IMR-90 (cell line): ENCODE measurements at regions not wholly inside any gene's neighbourhood (a gene's known extent, or its start where the extent isn't known, plus 50 kb on each side); places are given as distances from the start of the nearest gene placed in this dataset.

Experiments
- ATAC-seq: fragments of 200-7000 bp; cut with Tn5 transposase; 2 replicates; pipeline ENCODE4 v1.9.1; 2020; ENCODE audit warnings: low read depth, mild to moderate bottlenecking, moderate library complexity
- BruUV-seq: library from RNA; stranded (reverse); fragments of 400-500 nt; replicated peaks from 2 replicates; lab custom pipeline; 2021; lab: Mats Ljungman, UMichigan
- CTCF ChIA-PET: fragments of 300-600 bp; formaldehyde crosslinking; extraction: SDS; loops from one replicate; lab custom pipeline; 2021; ENCODE audit warnings: antibody characterized with exemption; lab: Yijun Ruan, JAX
- POLR2A ChIA-PET: fragments of 300-600 bp; sonication (Branson Sonifier 250); formaldehyde crosslinking; loops from one replicate; lab custom pipeline; 2022; ENCODE audit warnings: antibody characterized with exemption; ENCODE audit not compliant: unreplicated experiment; lab: Charles Lee
- DNase-seq: peaks from one replicate; pipeline ENCODE4 v3.0.0; 2013
- H2AFZ ChIP-seq: replicated peaks from 2 replicates; pipeline ENCODE3; 2013; ENCODE audit warnings: low read length, mild to moderate bottlenecking; ENCODE audit not compliant: poor library complexity
- H2AK5ac ChIP-seq: 2 replicates; pipeline ENCODE4 v1.6.1; 2013; ENCODE audit warnings: low read depth, low read length, inconsistent platforms
- H2AK9ac ChIP-seq: replicated peaks from 2 replicates; pipeline ENCODE3; 2013; ENCODE audit warnings: mild to moderate bottlenecking, low read depth, low read length, moderate library complexity; ENCODE audit not compliant: poor library complexity
- H2BK120ac ChIP-seq: 2 replicates; pipeline ENCODE4 v1.6.1; 2013; ENCODE audit warnings: low read depth, low read length, inconsistent platforms
- H2BK15ac ChIP-seq: 3 replicates; pipeline ENCODE4 v1.6.1; 2013; ENCODE audit warnings: low read depth, low read length, inconsistent platforms
- H2BK20ac ChIP-seq: 2 replicates; pipeline ENCODE4 v1.6.1; 2013; ENCODE audit warnings: low read depth, mild to moderate bottlenecking, inconsistent platforms, low read length, moderate library complexity
- H2BK5ac ChIP-seq: 2 replicates; pipeline ENCODE4 v1.6.1; 2013; ENCODE audit warnings: mild to moderate bottlenecking, low read depth, low read length, inconsistent platforms; ENCODE audit not compliant: poor library complexity, severe bottlenecking
- H3K14ac ChIP-seq: replicated peaks from 2 replicates; pipeline ENCODE4 v1.6.1; 2013; ENCODE audit warnings: low read depth, low read length, inconsistent platforms
- H3K18ac ChIP-seq: 2 replicates; pipeline ENCODE4 v1.6.1; 2013; ENCODE audit warnings: low read depth, low read length, control low read depth
- H3K23ac ChIP-seq: 2 replicates; pipeline ENCODE4 v1.6.1; 2013; ENCODE audit warnings: low read depth, low read length, inconsistent platforms
- H3K27ac ChIP-seq: 2 replicates; pipeline ENCODE4 v1.5.1; 2013; ENCODE audit warnings: mild to moderate bottlenecking, control low read depth, low read length; ENCODE audit not compliant: insufficient read depth
- H3K27me3 ChIP-seq: 2 replicates; pipeline ENCODE4 v1.6.1; 2013; ENCODE audit warnings: low read length; ENCODE audit not compliant: control insufficient read depth, insufficient read depth
- H3K36me3 ChIP-seq: 2 replicates; pipeline ENCODE4 v1.6.1; 2013; ENCODE audit warnings: low read length, mixed read lengths; ENCODE audit not compliant: control insufficient read depth, insufficient read depth
- H3K4ac ChIP-seq: 2 replicates; pipeline ENCODE4 v1.6.1; 2013; ENCODE audit warnings: low read depth, low read length, inconsistent platforms
- H3K4me1 ChIP-seq: 2 replicates; pipeline ENCODE4 v1.6.1; 2013; ENCODE audit warnings: low read length, mixed read lengths; ENCODE audit not compliant: control insufficient read depth, insufficient read depth
- H3K4me2 ChIP-seq: 2 replicates; pipeline ENCODE4 v1.6.1; 2013; ENCODE audit warnings: low read depth, mild to moderate bottlenecking, control low read depth, low read length, moderate library complexity
- H3K4me3 ChIP-seq: 2 replicates; pipeline ENCODE4 v1.5.1; 2013; ENCODE audit warnings: low read depth, mild to moderate bottlenecking, control low read depth, low read length, moderate library complexity; ENCODE audit not compliant: insufficient read depth
- H3K56ac ChIP-seq: 2 replicates; pipeline ENCODE4 v1.6.1; 2013; ENCODE audit warnings: low read length, inconsistent platforms; ENCODE audit not compliant: insufficient read depth; ENCODE audit errors: extremely low read depth
- H3K79me1 ChIP-seq, 2 experiments: 2 replicates each; pipeline ENCODE4 v1.6.1; 2013; ENCODE audit warnings: low read length in 2 of 2, inconsistent platforms in 1 of 2, low read depth in 1 of 2
- H3K9ac ChIP-seq: 2 replicates; pipeline ENCODE4 v1.6.1; 2013; ENCODE audit warnings: low read depth, low read length, control low read depth
- H3K9me1 ChIP-seq: 2 replicates; pipeline ENCODE4 v1.6.1; 2013; ENCODE audit warnings: low read length, inconsistent platforms; ENCODE audit not compliant: insufficient read depth
- H3K9me3 ChIP-seq: 2 replicates; pipeline ENCODE4 v1.6.1; 2013; ENCODE audit warnings: low read length; ENCODE audit not compliant: control insufficient read depth, insufficient read depth
- H4K20me1 ChIP-seq: 2 replicates; pipeline ENCODE4 v1.6.1; 2013; ENCODE audit warnings: low read length, inconsistent platforms; ENCODE audit not compliant: insufficient read depth
- H4K5ac ChIP-seq: 2 replicates; pipeline ENCODE4 v1.6.1; 2013; ENCODE audit warnings: mild to moderate bottlenecking, low read depth, low read length, control low read depth
- H4K8ac ChIP-seq, 2 experiments: 2 replicates each; pipeline ENCODE4 v1.6.1; 2013; ENCODE audit warnings: low read depth in 2 of 2, low read length in 2 of 2, control low read depth in 1 of 2, inconsistent platforms in 1 of 2
- H4K91ac ChIP-seq: 2 replicates; pipeline ENCODE4 v1.6.1; 2013; ENCODE audit warnings: low read depth, low read length, inconsistent platforms; ENCODE audit not compliant: insufficient read depth
- CEBPB ChIP-seq: IDR thresholded peaks from 2 replicates; pipeline ENCODE4 v1.6.1; 2012; ENCODE audit warnings: low read depth, low read length, improper control_type of control experiment
- FOS ChIP-seq: fragments of 150-350 bp; IDR thresholded peaks from 2 replicates; pipeline ENCODE4 v1.6.1; 2016; ENCODE audit warnings: low read depth, low read length
- MAFK ChIP-seq: IDR thresholded peaks from 2 replicates; pipeline ENCODE4 v1.6.1; 2012; ENCODE audit warnings: low read depth, low read length, improper control_type of control experiment
- POLR2A ChIP-seq: IDR thresholded peaks from 2 replicates; pipeline ENCODE4 v1.6.1; 2012; ENCODE audit warnings: mild to moderate bottlenecking, low read depth, low read length
- RCOR1 ChIP-seq: IDR thresholded peaks from 2 replicates; pipeline ENCODE4 v1.6.1; 2012; ENCODE audit warnings: mild to moderate bottlenecking, low read length, improper control_type of control experiment; ENCODE audit not compliant: insufficient replicate concordance
- RFX5 ChIP-seq: IDR thresholded peaks from 2 replicates; pipeline ENCODE4 v1.8.0; 2012; ENCODE audit warnings: low read depth, mild to moderate bottlenecking, low read length, moderate library complexity
- SMC3 ChIP-seq: fragments of 150-350 bp; IDR thresholded peaks from 2 replicates; pipeline ENCODE4 v1.6.1; 2016; ENCODE audit warnings: low read depth, mild to moderate bottlenecking, antibody characterized with exemption, low read length, moderate library complexity
- WGBS, 2 experiments: methylation state at CpG; one replicate each; pipeline versions ENCODE4 v1.1.5 to v1.1.7; 2013; ENCODE audit warnings: missing lambda C conversion rate in 2 of 2; ENCODE audit not compliant: insufficient read length in 1 of 2; ENCODE audit errors: extremely low coverage in 2 of 2; 5-methylcytosine and 5-hydroxymethylcytosine counted together
- dilution Hi-C: fragments of 300-500 bp; cut with HindIII; formaldehyde crosslinking; loops from one replicate; pipeline ENCODE4 v1.14.3; 2018; ENCODE audit warnings: low sequenced_read_pairs; ENCODE audit not compliant: unreplicated experiment
- in situ Hi-C: fragments of 300-500 bp; cut with MboI; formaldehyde crosslinking; loops from 3 replicates; pipeline ENCODE4 v1.14.3; 2019; ENCODE audit warnings: low sequenced_read_pairs, inconsistent platforms, mixed read lengths
- intact Hi-C: fragments of 100-400 bp; cut with micrococcal nuclease; formaldehyde crosslinking; loops from 2 replicates; pipeline ENCODE4 v1.10.0; 2022
- TF ChIP-seq, protein P1 (sequence below): fragments of 150-350 bp; IDR thresholded peaks from 2 replicates; pipeline ENCODE4 v1.6.1; 2016; ENCODE audit warnings: low read depth, mild to moderate bottlenecking, low read length, moderate library complexity, borderline replicate concordance

DNA sequence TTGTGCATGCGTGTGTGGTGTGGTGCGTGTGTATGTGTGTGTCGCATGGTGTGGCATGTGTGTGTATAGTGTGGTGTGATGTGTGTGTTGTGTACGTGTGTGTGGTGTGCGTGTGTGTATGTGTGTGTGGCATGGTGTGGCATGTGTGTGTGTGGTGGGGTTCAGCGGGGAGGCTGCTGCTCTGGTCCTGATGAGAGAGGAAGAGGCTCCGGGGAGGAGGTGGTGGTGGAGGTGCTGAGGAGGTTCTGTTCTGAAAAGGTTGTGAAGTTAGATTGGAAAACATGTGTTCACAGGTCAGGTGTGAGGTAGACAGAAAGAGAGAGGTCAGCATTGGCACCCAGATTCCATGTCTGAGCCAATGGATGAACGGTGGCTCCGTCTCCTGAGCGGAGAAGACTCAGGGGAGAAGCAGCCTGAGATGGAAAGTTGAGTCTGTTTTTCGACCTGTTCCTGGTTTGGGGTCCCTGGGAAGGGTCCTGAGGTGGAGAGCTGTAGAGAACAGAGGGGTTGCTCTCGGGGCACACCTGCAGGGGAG, 67.2 kb upstream of the HDAC4 start:
- H2AK9ac ChIP-seq = no peak overlapping the region
- no TSS peak for BruUV-seq
- TF ChIP-seq CEBPB = no peak
- no peak for TF ChIP-seq POLR2A
- TF ChIP-seq MAFK = no peak
- TF ChIP-seq SMC3 = no peak
- TF ChIP-seq RCOR1 = no peak
- TF ChIP-seq, protein P1, sequence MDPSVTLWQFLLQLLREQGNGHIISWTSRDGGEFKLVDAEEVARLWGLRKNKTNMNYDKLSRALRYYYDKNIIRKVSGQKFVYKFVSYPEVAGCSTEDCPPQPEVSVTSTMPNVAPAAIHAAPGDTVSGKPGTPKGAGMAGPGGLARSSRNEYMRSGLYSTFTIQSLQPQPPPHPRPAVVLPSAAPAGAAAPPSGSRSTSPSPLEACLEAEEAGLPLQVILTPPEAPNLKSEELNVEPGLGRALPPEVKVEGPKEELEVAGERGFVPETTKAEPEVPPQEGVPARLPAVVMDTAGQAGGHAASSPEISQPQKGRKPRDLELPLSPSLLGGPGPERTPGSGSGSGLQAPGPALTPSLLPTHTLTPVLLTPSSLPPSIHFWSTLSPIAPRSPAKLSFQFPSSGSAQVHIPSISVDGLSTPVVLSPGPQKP = no peak
- no peak for TF ChIP-seq FOS
- no peak for TF ChIP-seq RFX5
- no peak overlapping the region for H3K56ac ChIP-seq
- dilution Hi-C loops (no loop called here), in situ Hi-C loops (no loop called here), intact Hi-C loops (no loop called here)
- H3K18ac ChIP-seq = no peak overlapping the region
- no peak overlapping the region for H3K4me3 ChIP-seq
- WGBS, 2 experiments = 96% methylated on average over 7 of the region's 12 CpGs; no CpG with 5 or more reads in 1 of the 2 experiments
- peaks cover 9% of the 10 kb centered on the region for H3K9me3 ChIP-seq
- no peak overlapping the region for H4K8ac ChIP-seq
- no peak overlapping the region for H3K27ac ChIP-seq
- ATAC-seq (no peak), DNase-seq (no peak)
- no peaks in the 10 kb centered on the region for H3K27me3 ChIP-seq
- no peaks in the 10 kb centered on the region for H3K79me1 ChIP-seq
- H3K36me3 ChIP-seq = no peaks in the 10 kb centered on the region
- no peak overlapping the region for H4K5ac ChIP-seq
- POLR2A ChIA-PET = no interaction called here
- H4K91ac ChIP-seq = no peak overlapping the region
- H2AFZ ChIP-seq = no peak overlapping the region
- no peaks in the 10 kb centered on the region for H3K9me1 ChIP-seq
- peak overlapping the region; percentile 68 for H2BK5ac ChIP-seq
- no peak overlapping the region for H3K23ac ChIP-seq
- H3K4ac ChIP-seq = no peak overlapping the region
- no peak overlapping the region for H2AK5ac ChIP-seq
- no peak overlapping the region for H3K9ac ChIP-seq
- no peak overlapping the region for H2BK120ac ChIP-seq
- H3K4me2 ChIP-seq = no peak overlapping the region
- no peaks in the 10 kb centered on the region for H3K4me1 ChIP-seq
- H4K20me1 ChIP-seq = no peaks in the 10 kb centered on the region
- H2BK20ac ChIP-seq = no peak overlapping the region
- no peak overlapping the region for H2BK15ac ChIP-seq
- CTCF ChIA-PET = no interaction called here
- no peak overlapping the region for H3K14ac ChIP-seq
